Inflammatory macrophage treated with lipopolysaccharide for 4 hours (primary cell): ENCODE measurements at regions not wholly inside any gene's neighbourhood (a gene's known extent, or its start where the extent isn't known, plus 50 kb on each side); places are given as distances from the start of the nearest gene placed in this dataset.
"Not testable (repeated sequence)": the region's sequence is repeated elsewhere in the genome, so short reads cannot be mapped to it uniquely, and the experiment has no call there.

Source experiments
- DNase-seq: peaks from one replicate; pipeline ENCODE4 v3.0.0-alpha.2; 2020

GRCh38 chr7:101744588-101744987 is 72.8 kb upstream of the CUX1 start:
- no peak for DNase-seq

GRCh38 chr7:101746314-101746713 is 71.1 kb upstream of the CUX1 start:
- peak; percentile 30 for DNase-seq

- DNase-seq: peak; percentile 68
Measured at GRCh38 chr7:101747053-101747878, 70.2 kb upstream of the CUX1 start.

GRCh38 chr7:101747879-101748345 is 69.5 kb upstream of the CUX1 start:
- no peak for DNase-seq

GRCh38 chr7:101749891-101750290 is 67.5 kb upstream of the CUX1 start:
- DNase-seq: peak; percentile 12

- no peak for DNase-seq
Measured at GRCh38 chr7:101753316-101753715, 64.1 kb upstream of the CUX1 start.

GRCh38 chr7:101754424-101755159 is 62.8 kb upstream of the CUX1 start:
- DNase-seq: peak; percentile 85

- no peak for DNase-seq
Measured at GRCh38 chr7:101757879-101758278, 59.5 kb upstream of the CUX1 start.

- DNase-seq: not testable (repeated sequence)
Measured at GRCh38 chr7:101758519-101758918, 58.9 kb upstream of the CUX1 start.

GRCh38 chr7:101764221-101764620 is 53.2 kb upstream of the CUX1 start:
- no peak for DNase-seq

- DNase-seq: no peak
Measured at GRCh38 chr7:101767544-101767943, 49.9 kb upstream of the CUX1 start.
